ENCODE measurements at regions not wholly inside any gene's neighbourhood (a gene's known extent, or its start where the extent isn't known, plus 50 kb on each side); places are given as distances from the start of the nearest gene placed in this dataset.

DNA sequence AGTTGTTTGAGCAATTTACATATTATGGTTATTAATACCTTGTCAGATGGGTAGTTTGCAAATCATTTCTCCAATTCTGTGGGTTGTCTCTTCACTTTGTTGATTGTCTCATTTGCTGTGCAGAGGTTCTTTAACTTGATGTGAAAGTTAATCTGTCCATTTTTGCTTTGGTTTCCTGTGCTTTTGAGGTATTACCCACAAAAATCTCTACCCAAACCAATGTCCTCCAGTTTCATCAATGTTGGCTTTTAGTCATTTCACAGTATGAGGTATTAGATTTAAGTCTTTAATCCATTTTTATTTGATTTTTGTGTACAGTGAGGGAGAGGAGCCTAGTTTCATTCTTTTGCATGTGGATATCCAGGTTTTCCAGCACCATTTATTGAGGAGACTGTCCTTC is 82.4 kb downstream of the MRPS30 start:
- Mint-ChIP-seq H3K36me3 (ENCODE audit: unreplicated experiment) (no peaks in the 10 kb centered on the region), H3K4me1 (ENCODE audit: low read depth, unreplicated experiment) (peaks cover 2% of the 10 kb centered on the region), H3K9me3 (ENCODE audit: unreplicated experiment) (no peaks in the 10 kb centered on the region), H3K27ac (ENCODE audit: unreplicated experiment) (no peak overlapping the region), H3K4me3 (ENCODE audit: unreplicated experiment) (no peak overlapping the region), H3K27me3 (ENCODE audit: unreplicated experiment) (no peaks in the 10 kb centered on the region)
- TF ChIP-seq, protein P1, sequence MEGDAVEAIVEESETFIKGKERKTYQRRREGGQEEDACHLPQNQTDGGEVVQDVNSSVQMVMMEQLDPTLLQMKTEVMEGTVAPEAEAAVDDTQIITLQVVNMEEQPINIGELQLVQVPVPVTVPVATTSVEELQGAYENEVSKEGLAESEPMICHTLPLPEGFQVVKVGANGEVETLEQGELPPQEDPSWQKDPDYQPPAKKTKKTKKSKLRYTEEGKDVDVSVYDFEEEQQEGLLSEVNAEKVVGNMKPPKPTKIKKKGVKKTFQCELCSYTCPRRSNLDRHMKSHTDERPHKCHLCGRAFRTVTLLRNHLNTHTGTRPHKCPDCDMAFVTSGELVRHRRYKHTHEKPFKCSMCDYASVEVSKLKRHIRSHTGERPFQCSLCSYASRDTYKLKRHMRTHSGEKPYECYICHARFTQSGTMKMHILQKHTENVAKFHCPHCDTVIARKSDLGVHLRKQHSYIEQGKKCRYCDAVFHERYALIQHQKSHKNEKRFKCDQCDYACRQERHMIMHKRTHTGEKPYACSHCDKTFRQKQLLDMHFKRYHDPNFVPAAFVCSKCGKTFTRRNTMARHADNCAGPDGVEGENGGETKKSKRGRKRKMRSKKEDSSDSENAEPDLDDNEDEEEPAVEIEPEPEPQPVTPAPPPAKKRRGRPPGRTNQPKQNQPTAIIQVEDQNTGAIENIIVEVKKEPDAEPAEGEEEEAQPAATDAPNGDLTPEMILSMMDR (IDR thresholded peaks at IDR 0.05; ENCODE audit: partially characterized antibody, unreplicated experiment): no peak
- no peak for DNase-seq

DNA sequence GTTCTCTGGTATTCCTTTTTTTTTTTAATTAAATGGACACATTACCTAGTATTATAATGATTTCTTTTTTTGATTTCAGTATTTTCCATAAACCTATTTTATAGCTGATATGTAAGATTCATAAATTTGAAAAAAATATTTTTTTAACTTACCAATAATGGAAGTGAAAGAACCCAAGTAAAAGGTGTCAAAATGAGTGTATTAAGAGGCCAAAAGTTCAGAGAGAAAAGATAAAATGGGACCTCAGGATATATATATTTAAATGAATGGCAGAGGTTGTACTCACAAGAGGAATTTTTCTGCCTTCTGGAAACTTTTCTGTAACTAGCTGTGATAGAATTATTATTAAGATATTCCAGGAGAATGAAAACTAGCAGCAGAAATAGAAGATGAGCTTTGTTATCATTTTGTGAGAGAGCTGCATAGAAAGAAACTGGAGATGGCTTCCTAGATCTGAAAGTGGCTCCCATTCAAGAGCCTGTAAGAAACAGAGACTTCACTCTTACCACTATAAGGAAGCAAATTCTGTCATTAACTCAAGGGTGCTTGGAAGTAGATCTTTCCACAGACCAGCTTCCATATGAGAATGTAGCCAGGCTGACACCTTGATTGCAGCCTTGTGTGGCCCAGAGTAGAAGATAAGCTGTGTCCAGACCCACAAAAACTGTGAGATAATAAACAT is 91.7 kb downstream of the MRPS30 start:
- TF ChIP-seq, protein P1 (IDR thresholded peaks at IDR 0.05; ENCODE audit: partially characterized antibody, unreplicated experiment): no peak
- no peaks in the 10 kb centered on the region for H3K9me3 Mint-ChIP-seq (ENCODE audit: unreplicated experiment)
- DNase-seq: no peak
- H3K36me3 Mint-ChIP-seq (ENCODE audit: unreplicated experiment): no peaks in the 10 kb centered on the region
- H3K4me3 Mint-ChIP-seq (ENCODE audit: unreplicated experiment): no peak overlapping the region
- no peaks in the 10 kb centered on the region for H3K4me1 Mint-ChIP-seq (ENCODE audit: low read depth, unreplicated experiment)
- no peaks in the 10 kb centered on the region for H3K27me3 Mint-ChIP-seq (ENCODE audit: unreplicated experiment)
- H3K27ac Mint-ChIP-seq (ENCODE audit: unreplicated experiment): no peak overlapping the region

DNA sequence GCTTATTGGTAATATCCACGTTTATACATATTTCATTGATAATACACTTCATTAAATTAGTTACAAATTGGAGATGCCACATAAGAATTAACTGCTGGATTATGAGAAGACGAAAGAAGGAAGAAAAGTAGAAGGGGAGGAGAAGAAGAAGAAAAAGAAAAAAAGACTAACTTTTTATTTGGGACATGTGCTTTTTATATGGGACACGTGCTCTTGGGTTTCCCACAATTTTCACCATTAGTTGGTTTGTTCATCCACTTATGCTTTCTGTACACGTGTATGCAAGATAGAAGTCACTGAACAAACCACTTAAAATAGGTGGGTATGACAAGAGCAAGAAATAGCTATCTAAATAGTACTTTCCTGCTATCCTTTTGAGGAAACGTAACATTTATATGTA is 98.6 kb downstream of the MRPS30 start:
- H3K9me3 Mint-ChIP-seq (ENCODE audit: unreplicated experiment): no peaks in the 10 kb centered on the region
- DNase-seq: no peak

DNA sequence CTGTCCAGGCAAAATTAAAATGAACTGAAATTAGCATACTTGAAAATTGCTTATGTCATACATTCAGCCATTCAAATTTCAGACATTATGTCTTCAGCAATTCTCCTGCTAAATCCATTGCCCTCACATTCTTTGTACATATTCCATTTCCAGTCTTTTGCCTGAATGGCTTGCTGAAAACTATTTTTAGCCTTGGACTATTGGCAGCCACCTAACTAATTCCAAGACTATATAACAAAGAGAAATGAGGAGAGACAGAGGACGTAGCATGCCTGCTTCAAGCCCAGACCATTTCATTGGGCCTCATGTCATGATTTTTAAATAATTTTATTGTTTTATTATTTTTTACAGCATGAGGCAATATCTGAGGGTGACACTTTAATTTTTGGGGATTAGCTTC is 100.3 kb downstream of the MRPS30 start:
- TF ChIP-seq, protein P1 (IDR thresholded peaks at IDR 0.05; ENCODE audit: partially characterized antibody, unreplicated experiment): no peak
- DNase-seq: no peak
- H3K9me3 Mint-ChIP-seq (ENCODE audit: unreplicated experiment): no peaks in the 10 kb centered on the region
- H3K27ac Mint-ChIP-seq (ENCODE audit: unreplicated experiment): no peak overlapping the region
- no peak overlapping the region for H3K4me3 Mint-ChIP-seq (ENCODE audit: unreplicated experiment)
- H3K36me3 Mint-ChIP-seq (ENCODE audit: unreplicated experiment): no peaks in the 10 kb centered on the region
- no peaks in the 10 kb centered on the region for H3K27me3 Mint-ChIP-seq (ENCODE audit: unreplicated experiment)
- H3K4me1 Mint-ChIP-seq (ENCODE audit: low read depth, unreplicated experiment): no peaks in the 10 kb centered on the region

More for the DNA sequence above, 98.6 kb downstream of the MRPS30 start:
- no peak overlapping the region for H3K4me3 Mint-ChIP-seq (ENCODE audit: unreplicated experiment)
- TF ChIP-seq, protein P1 (IDR thresholded peaks at IDR 0.05; ENCODE audit: partially characterized antibody, unreplicated experiment): no peak
- H3K4me1 Mint-ChIP-seq (ENCODE audit: low read depth, unreplicated experiment): no peaks in the 10 kb centered on the region
- no peak overlapping the region for H3K27ac Mint-ChIP-seq (ENCODE audit: unreplicated experiment)
- H3K27me3 Mint-ChIP-seq (ENCODE audit: unreplicated experiment): no peaks in the 10 kb centered on the region
- no peaks in the 10 kb centered on the region for H3K36me3 Mint-ChIP-seq (ENCODE audit: unreplicated experiment)

DNA sequence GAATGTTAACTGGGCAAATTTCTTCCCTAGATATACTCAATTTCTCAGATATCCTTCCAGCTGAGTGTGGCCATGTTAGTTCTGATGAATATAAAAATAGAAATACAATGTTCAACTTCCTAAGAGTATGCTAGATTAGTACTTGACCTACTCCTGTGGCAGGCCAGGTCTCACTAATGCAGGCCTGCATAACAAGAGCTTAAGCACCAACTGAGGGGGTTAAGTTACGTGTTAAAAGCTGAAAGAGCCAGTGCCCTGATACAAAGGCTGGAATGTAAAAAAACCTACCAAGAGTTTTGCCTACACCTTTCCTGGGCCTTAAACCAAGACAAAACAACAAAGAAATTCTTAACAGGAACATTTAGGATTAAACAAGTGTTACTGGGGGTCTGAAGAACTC is 102.8 kb downstream of the MRPS30 start:
- Mint-ChIP-seq H3K27me3 (ENCODE audit: unreplicated experiment) (no peaks in the 10 kb centered on the region), H3K27ac (ENCODE audit: unreplicated experiment) (no peak overlapping the region), H3K9me3 (ENCODE audit: unreplicated experiment) (no peaks in the 10 kb centered on the region), H3K4me3 (ENCODE audit: unreplicated experiment) (no peak overlapping the region), H3K36me3 (ENCODE audit: unreplicated experiment) (no peaks in the 10 kb centered on the region), H3K4me1 (ENCODE audit: low read depth, unreplicated experiment) (no peaks in the 10 kb centered on the region)
- TF ChIP-seq, protein P1 (IDR thresholded peaks at IDR 0.05; ENCODE audit: partially characterized antibody, unreplicated experiment): no peak
- no peak for DNase-seq
